ENCODE measurements at regions not wholly inside any gene's neighbourhood (a gene's known extent, or its start where the extent isn't known, plus 50 kb on each side); places are given as distances from the start of the nearest gene placed in this dataset.

DNA sequence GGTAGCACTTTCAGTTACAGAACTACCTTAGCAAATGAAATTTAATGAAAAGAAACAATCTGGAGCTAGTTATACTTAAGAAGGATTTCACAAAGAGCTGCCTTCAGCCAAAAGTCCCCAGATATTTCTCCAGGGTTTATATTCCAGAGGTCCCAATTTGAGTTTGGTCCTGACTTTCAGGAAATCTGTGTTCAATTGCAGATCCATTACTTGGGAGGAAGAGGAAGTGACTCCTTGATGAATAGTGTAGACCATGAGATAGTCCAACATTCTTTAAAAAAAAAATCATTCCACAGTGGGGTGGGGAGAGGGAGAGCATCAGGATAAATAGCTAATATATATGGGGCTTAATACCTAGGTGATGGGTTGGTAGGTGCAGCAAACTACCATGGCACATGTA is 117.6 kb upstream of the ARHGAP20 start:
- H3F3A ChIP-seq (ENCODE audit: insufficient read depth, low read length): no peaks in the 10 kb centered on the region
- H3K27ac ChIP-seq (ENCODE audit: low read length): no peak overlapping the region
- DNase-seq: no peak
- no peaks in the 10 kb centered on the region for H4K20me1 ChIP-seq (ENCODE audit: insufficient read depth, low read length)
- H3K9me2 ChIP-seq (replicated peaks; ENCODE audit: insufficient read depth, low read length): no peaks in the 10 kb centered on the region
- no peak overlapping the region for H2AFZ ChIP-seq (ENCODE audit: low read length)
- H3K4me2 ChIP-seq (ENCODE audit: low read depth, low read length): no peak overlapping the region
- H3K9ac ChIP-seq (ENCODE audit: low read length): no peak overlapping the region
- no peak overlapping the region for H3K4me3 ChIP-seq (ENCODE audit: low read length)
- H3K27me3 ChIP-seq (replicated peaks; ENCODE audit: insufficient read depth, low read length): no peaks in the 10 kb centered on the region
- no peak for TF ChIP-seq EZH2phosphoT487 (IDR thresholded peaks at IDR 0.05; ENCODE audit: low read length)
- no peaks in the 10 kb centered on the region for H3K36me3 ChIP-seq (replicated peaks; ENCODE audit: insufficient read depth, low read length)
- no peaks in the 10 kb centered on the region for H3K9me3 ChIP-seq (replicated peaks; ENCODE audit: insufficient read depth, low read length)
- no peaks in the 10 kb centered on the region for H3K79me2 ChIP-seq (ENCODE audit: low read length)
- H3K4me1 ChIP-seq (ENCODE audit: low read length): no peaks in the 10 kb centered on the region

DNA sequence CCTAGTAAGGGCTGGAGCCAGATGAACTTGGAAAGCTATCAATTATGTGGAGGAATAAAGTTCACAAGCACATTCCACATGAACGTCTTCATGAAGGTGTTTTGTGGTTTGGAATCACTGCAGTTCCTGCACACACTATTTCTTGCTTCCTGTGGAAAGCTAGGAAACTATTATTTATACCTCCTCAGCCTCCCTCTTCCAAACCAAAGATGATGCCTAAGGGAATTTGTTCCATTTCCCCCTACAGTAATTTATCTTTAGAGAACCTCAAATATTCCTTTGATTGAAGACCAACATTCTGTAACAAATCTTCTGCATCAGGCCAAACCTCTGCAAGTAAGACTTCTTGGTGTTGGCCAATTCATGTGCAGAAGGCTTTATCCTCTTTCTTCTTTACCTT is 115.8 kb upstream of the ARHGAP20 start:
- no peak overlapping the region for H3K4me3 ChIP-seq (ENCODE audit: low read length)
- H3K27ac ChIP-seq (ENCODE audit: low read length): no peak overlapping the region
- H3K36me3 ChIP-seq (replicated peaks; ENCODE audit: insufficient read depth, low read length): no peaks in the 10 kb centered on the region
- no peaks in the 10 kb centered on the region for H4K20me1 ChIP-seq (ENCODE audit: insufficient read depth, low read length)
- H3K79me2 ChIP-seq (ENCODE audit: low read length): no peaks in the 10 kb centered on the region
- no peaks in the 10 kb centered on the region for H3K9me3 ChIP-seq (replicated peaks; ENCODE audit: insufficient read depth, low read length)
- no peaks in the 10 kb centered on the region for H3F3A ChIP-seq (ENCODE audit: insufficient read depth, low read length)
- no peak for TF ChIP-seq EZH2phosphoT487 (IDR thresholded peaks at IDR 0.05; ENCODE audit: low read length)
- no peak for TF ChIP-seq EZH2 (optimal IDR thresholded peaks at IDR 0.05; ENCODE audit: low read depth, low read length)
- TF ChIP-seq CTCF (IDR thresholded peaks at IDR 0.05; ENCODE audit: low read length): no peak
- no peak overlapping the region for H3K9ac ChIP-seq (ENCODE audit: low read length)
- H3K4me2 ChIP-seq (ENCODE audit: low read depth, low read length): no peak overlapping the region
- no peaks in the 10 kb centered on the region for H3K4me1 ChIP-seq (ENCODE audit: low read length)
- no peaks in the 10 kb centered on the region for H3K9me2 ChIP-seq (replicated peaks; ENCODE audit: insufficient read depth, low read length)
- H2AFZ ChIP-seq (ENCODE audit: low read length): no peak overlapping the region
- H3K27me3 ChIP-seq (replicated peaks; ENCODE audit: insufficient read depth, low read length): no peaks in the 10 kb centered on the region
- DNase-seq: no peak

GRCh38 chr11:110827276-110827675 is 115.0 kb upstream of the ARHGAP20 start:
- Histone ChIP-seq H3F3A (ENCODE audit: insufficient read depth, low read length) (no peaks in the 10 kb centered on the region), H2AFZ (ENCODE audit: low read length) (no peak overlapping the region), H3K9ac (ENCODE audit: low read length) (no peak overlapping the region), H3K9me3 (replicated peaks; ENCODE audit: insufficient read depth, low read length) (no peaks in the 10 kb centered on the region), H3K27ac (ENCODE audit: low read length) (no peak overlapping the region), H3K4me2 (ENCODE audit: low read depth, low read length) (no peak overlapping the region), H3K4me3 (ENCODE audit: low read length) (no peak overlapping the region), H3K4me1 (ENCODE audit: low read length) (no peaks in the 10 kb centered on the region), H3K27me3 (replicated peaks; ENCODE audit: insufficient read depth, low read length) (no peaks in the 10 kb centered on the region), H3K79me2 (ENCODE audit: low read length) (no peaks in the 10 kb centered on the region), H3K9me2 (replicated peaks; ENCODE audit: insufficient read depth, low read length) (no peaks in the 10 kb centered on the region), H3K36me3 (replicated peaks; ENCODE audit: insufficient read depth, low read length) (no peaks in the 10 kb centered on the region), H4K20me1 (ENCODE audit: insufficient read depth, low read length) (no peaks in the 10 kb centered on the region)
- TF ChIP-seq CTCF (IDR thresholded peaks at IDR 0.05; ENCODE audit: low read length): no peak
- DNase-seq: no peak

GRCh38 chr11:110824912-110825620 is 112.8 kb upstream of the ARHGAP20 start:
- TF ChIP-seq EZH2 (optimal IDR thresholded peaks at IDR 0.05; ENCODE audit: low read depth, low read length) (no peak), CTCF (IDR thresholded peaks at IDR 0.05; ENCODE audit: low read length) (no peak), EZH2phosphoT487 (IDR thresholded peaks at IDR 0.05; ENCODE audit: low read length) (no peak)
- no peak overlapping the region for H3K27ac ChIP-seq (ENCODE audit: low read length)
- H3K36me3 ChIP-seq (replicated peaks; ENCODE audit: insufficient read depth, low read length): no peaks in the 10 kb centered on the region
- H3K27me3 ChIP-seq (replicated peaks; ENCODE audit: insufficient read depth, low read length): no peaks in the 10 kb centered on the region
- no peaks in the 10 kb centered on the region for H4K20me1 ChIP-seq (ENCODE audit: insufficient read depth, low read length)
- no peaks in the 10 kb centered on the region for H3K9me2 ChIP-seq (replicated peaks; ENCODE audit: insufficient read depth, low read length)
- no peak overlapping the region for H2AFZ ChIP-seq (ENCODE audit: low read length)
- no peaks in the 10 kb centered on the region for H3F3A ChIP-seq (ENCODE audit: insufficient read depth, low read length)
- no peaks in the 10 kb centered on the region for H3K9me3 ChIP-seq (replicated peaks; ENCODE audit: insufficient read depth, low read length)
- H3K4me1 ChIP-seq (ENCODE audit: low read length): no peaks in the 10 kb centered on the region
- no peak for DNase-seq
- no peak overlapping the region for H3K4me2 ChIP-seq (ENCODE audit: low read depth, low read length)
- H3K79me2 ChIP-seq (ENCODE audit: low read length): no peaks in the 10 kb centered on the region
- no peak overlapping the region for H3K4me3 ChIP-seq (ENCODE audit: low read length)
- H3K9ac ChIP-seq (ENCODE audit: low read length): no peak overlapping the region

All from MM.1S (cell line).